Astrocyte of the spinal cord (primary cell): ENCODE measurements at regions not wholly inside any gene's neighbourhood (a gene's known extent, or its start where the extent isn't known, plus 50 kb on each side); places are given as distances from the start of the nearest gene placed in this dataset.

Experiments
- DNase-seq: peaks from one replicate; pipeline ENCODE4 v3.0.0; 2011; ENCODE audit warnings: low read depth, low spot score
- H3K4me3 ChIP-seq: 2 replicates; pipeline ENCODE4 v1.5.1; 2011; ENCODE audit warnings: low read depth, mild to moderate bottlenecking, low read length, moderate library complexity
- CTCF ChIP-seq: IDR thresholded peaks from 2 replicates; pipeline ENCODE4 v1.5.1; 2012; ENCODE audit warnings: low read depth, mild to moderate bottlenecking, low read length, inconsistent platforms
- in situ Hi-C: cut with HindIII; loops from 2 replicates; pipeline ENCODE4 v1.10.0; 2017; ENCODE audit warnings: low sequenced_read_pairs

GRCh38 chr7:19410691-19411090 is 265.5 kb upstream of the FERD3L start:
- no peak for TF ChIP-seq CTCF
- in situ Hi-C loops = no loop called here
- H3K4me3 ChIP-seq = no peak overlapping the region
- DNase-seq = no peak

DNA sequence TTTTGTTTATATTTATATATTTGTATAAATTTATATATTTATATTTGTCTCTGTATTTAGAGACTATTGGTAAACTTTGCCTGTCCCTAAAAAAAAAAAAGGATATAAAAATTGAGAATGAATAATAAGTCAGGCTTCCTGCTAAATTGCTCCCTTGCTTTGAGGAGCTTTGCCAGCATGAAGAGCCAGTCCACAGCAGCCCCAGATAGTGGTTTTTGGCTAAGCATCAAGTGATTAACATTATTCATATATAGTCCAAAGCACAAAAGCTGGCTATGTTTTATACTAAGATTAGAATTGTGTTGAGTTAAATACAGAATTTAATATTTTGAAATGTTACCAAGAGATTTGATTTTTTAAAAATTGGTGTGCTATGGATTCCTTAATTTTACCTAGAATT is 264.9 kb upstream of the FERD3L start:
- in situ Hi-C loops = no loop called here
- no peak for TF ChIP-seq CTCF
- no peak overlapping the region for H3K4me3 ChIP-seq
- no peak for DNase-seq

- in situ Hi-C loops = no loop called here
Observed at GRCh38 chr7:19408706-19409220, 263.5 kb upstream of the FERD3L start.

GRCh38 chr7:19407270-19407669 is 262.0 kb upstream of the FERD3L start:
- H3K4me3 ChIP-seq = no peak overlapping the region
- no peak for DNase-seq
- in situ Hi-C loops = no loop called here
- TF ChIP-seq CTCF = no peak

More at GRCh38 chr7:19408706-19409220, 263.5 kb upstream of the FERD3L start:
- no peak for DNase-seq
- no peak for TF ChIP-seq CTCF
- H3K4me3 ChIP-seq = no peak overlapping the region

- in situ Hi-C loops = no loop called here
- no peak for TF ChIP-seq CTCF
- no peak overlapping the region for H3K4me3 ChIP-seq
- peak; percentile 72 for DNase-seq
Observed at GRCh38 chr7:19405541-19405940, 260.3 kb upstream of the FERD3L start.

DNA sequence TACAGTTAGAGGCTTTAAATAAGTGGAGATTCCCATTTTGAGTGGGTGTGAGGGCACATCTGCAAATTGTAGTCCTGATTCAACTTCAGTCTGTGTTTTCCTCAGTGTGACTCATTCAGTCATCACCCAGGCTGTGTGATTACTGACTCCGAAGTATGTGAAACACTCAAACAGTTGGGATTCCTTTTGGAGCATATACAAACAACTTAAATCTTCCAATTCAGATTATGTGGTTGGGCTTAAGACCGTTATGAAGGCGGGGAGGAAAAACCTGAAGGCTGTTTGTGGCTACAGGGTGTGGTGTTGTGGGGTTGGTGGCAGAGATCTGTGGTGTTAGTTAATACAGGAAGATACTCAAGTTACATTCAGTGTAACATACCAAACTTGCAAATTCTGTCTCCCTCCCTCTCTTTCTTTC is 259.7 kb upstream of the FERD3L start:
- in situ Hi-C loops = no loop called here
- DNase-seq = peak; percentile 98
- no peak for TF ChIP-seq CTCF
- H3K4me3 ChIP-seq = no peak overlapping the region

DNA sequence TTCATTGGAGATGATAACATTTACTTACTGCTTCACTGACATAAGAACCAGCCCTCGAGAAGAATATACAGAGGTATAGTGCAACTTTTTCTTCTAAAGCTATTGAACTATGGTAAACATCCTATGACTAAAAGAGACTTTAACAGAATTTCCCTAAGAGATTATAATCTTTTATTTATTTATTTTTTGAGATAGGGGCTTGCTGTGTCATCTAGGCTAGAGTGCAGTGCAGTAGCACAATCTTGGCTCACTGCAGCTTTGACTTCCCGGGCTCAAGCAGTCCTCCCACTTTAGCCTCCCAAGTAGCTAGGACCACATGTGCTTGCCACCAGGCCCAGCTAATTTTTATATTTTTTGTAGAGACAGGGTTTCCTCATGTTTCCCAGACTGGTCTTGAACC is 258.5 kb upstream of the FERD3L start:
- DNase-seq = no peak
- no peak overlapping the region for H3K4me3 ChIP-seq
- no peak for TF ChIP-seq CTCF
- in situ Hi-C loops = no loop called here
